GM19372 (cell line): ENCODE measurements at regions not wholly inside any gene's neighbourhood (a gene's known extent, or its start where the extent isn't known, plus 50 kb on each side); places are given as distances from the start of the nearest gene placed in this dataset.

Source experiments
- ATAC-seq: cut with Tn5 transposase; IDR thresholded peaks from one replicate; pipeline ENCODE4 v1.9.1; 2021; ENCODE audit warnings: mild to moderate bottlenecking, low read depth, moderate library complexity; ENCODE audit not compliant: unreplicated experiment

GRCh38 chr21:20739421-20739820 is 258.8 kb upstream of the NCAM2 start:
- ATAC-seq = no peak

- ATAC-seq = no peak
Measured at GRCh38 chr21:20741445-20741844, 256.8 kb upstream of the NCAM2 start.

- no peak for ATAC-seq
Measured at GRCh38 chr21:20760221-20760620, 238.0 kb upstream of the NCAM2 start.

GRCh38 chr21:20774737-20775136 is 223.5 kb upstream of the NCAM2 start:
- no peak for ATAC-seq

GRCh38 chr21:20779321-20779720 is 218.9 kb upstream of the NCAM2 start:
- no peak for ATAC-seq

- ATAC-seq = no peak
Measured at GRCh38 chr21:20783611-20784010, 214.6 kb upstream of the NCAM2 start.

GRCh38 chr21:20789729-20790500 is 208.3 kb upstream of the NCAM2 start:
- ATAC-seq = no peak

- no peak for ATAC-seq
Measured at GRCh38 chr21:20800106-20800505, 198.1 kb upstream of the NCAM2 start.

- ATAC-seq = no peak
Measured at GRCh38 chr21:20802201-20802600, 196.0 kb upstream of the NCAM2 start.

GRCh38 chr21:20802631-20803260 is 195.5 kb upstream of the NCAM2 start:
- ATAC-seq = no peak

GRCh38 chr21:20811702-20812101 is 186.5 kb upstream of the NCAM2 start:
- no peak for ATAC-seq

- no peak for ATAC-seq
Measured at GRCh38 chr21:20814090-20814489, 184.1 kb upstream of the NCAM2 start.

- ATAC-seq = no peak
Measured at GRCh38 chr21:20822666-20823065, 175.5 kb upstream of the NCAM2 start.

- no peak for ATAC-seq
Measured at GRCh38 chr21:20852866-20853265, 145.3 kb upstream of the NCAM2 start.

GRCh38 chr21:20856926-20857325 is 141.3 kb upstream of the NCAM2 start:
- ATAC-seq = no peak

- no peak for ATAC-seq
Measured at GRCh38 chr21:20874202-20874601, 124.0 kb upstream of the NCAM2 start.

- no peak for ATAC-seq
Measured at GRCh38 chr21:20875742-20876141, 122.5 kb upstream of the NCAM2 start.

GRCh38 chr21:20877976-20878375 is 120.2 kb upstream of the NCAM2 start:
- no peak for ATAC-seq

GRCh38 chr21:20882462-20883407 is 115.5 kb upstream of the NCAM2 start:
- no peak for ATAC-seq

- no peak for ATAC-seq
Measured at GRCh38 chr21:20883408-20883800, 114.8 kb upstream of the NCAM2 start.

GRCh38 chr21:20902511-20902910 is 95.7 kb upstream of the NCAM2 start:
- ATAC-seq = no peak
